GM12878 (cell line): ENCODE measurements at regions not wholly inside any gene's neighbourhood (a gene's known extent, or its start where the extent isn't known, plus 50 kb on each side); places are given as distances from the start of the nearest gene placed in this dataset.

Experiments used
- ATF7 ChIP-seq: fragments of 450-650 bp; IDR thresholded peaks from 2 replicates; pipeline ENCODE4 v1.6.1; 2016; ENCODE audit warnings: low read depth, mild to moderate bottlenecking
- CBX5 ChIP-seq: sonication (generic); IDR thresholded peaks from 2 replicates; pipeline ENCODE4 v1.6.1; 2016; ENCODE audit warnings: low read depth, moderate library complexity, mild to moderate bottlenecking, inconsistent platforms
- EP300 ChIP-seq, 2 experiments: fragments of 150-350 bp in 1 of 2; IDR thresholded peaks; 2 replicates each; pipeline ENCODE4 v1.6.1; 2011 to 2012; ENCODE audit warnings: low read depth in 2 of 2, low read length in 2 of 2, borderline replicate concordance in 1 of 2, improper control_type of control experiment in 1 of 2, inconsistent platforms in 1 of 2; ENCODE audit not compliant: control insufficient read depth in 1 of 2
- KDM1A ChIP-seq: fragments of 200-600 bp; sonication (generic); IDR thresholded peaks from 2 replicates; pipeline ENCODE4 v1.6.1; 2016; ENCODE audit warnings: borderline replicate concordance
- NR2F1 ChIP-seq: fragments of 450-650 bp; conservative IDR thresholded peaks from 2 replicates; pipeline ENCODE4 v1.6.1; 2017; ENCODE audit warnings: mild to moderate bottlenecking
- POLR2A ChIP-seq: IDR thresholded peaks from 2 replicates; pipeline ENCODE4 v1.6.1; 2011; ENCODE audit warnings: low read depth, mild to moderate bottlenecking, low read length
- TF ChIP-seq, protein P1 (sequence below), 3 experiments: IDR thresholded peaks in 2 of 3; conservative IDR thresholded peaks in 1 of 3; 2 replicates each; pipeline ENCODE4 v1.5.1; 2011; ENCODE audit warnings: low read depth in 3 of 3, low read length in 3 of 3, mild to moderate bottlenecking in 3 of 3, control low read depth in 2 of 3, moderate library complexity in 2 of 3, inconsistent platforms in 1 of 3, mixed read lengths in 1 of 3; ENCODE audit not compliant: control insufficient read depth in 2 of 3, insufficient read depth in 1 of 3; ENCODE audit errors: extremely low read depth in 1 of 3
- TF ChIP-seq, protein P2 (sequence below): IDR thresholded peaks from 2 replicates; pipeline ENCODE4 v1.6.1; 2012; ENCODE audit warnings: low read depth, low read length, improper control_type of control experiment

DNA sequence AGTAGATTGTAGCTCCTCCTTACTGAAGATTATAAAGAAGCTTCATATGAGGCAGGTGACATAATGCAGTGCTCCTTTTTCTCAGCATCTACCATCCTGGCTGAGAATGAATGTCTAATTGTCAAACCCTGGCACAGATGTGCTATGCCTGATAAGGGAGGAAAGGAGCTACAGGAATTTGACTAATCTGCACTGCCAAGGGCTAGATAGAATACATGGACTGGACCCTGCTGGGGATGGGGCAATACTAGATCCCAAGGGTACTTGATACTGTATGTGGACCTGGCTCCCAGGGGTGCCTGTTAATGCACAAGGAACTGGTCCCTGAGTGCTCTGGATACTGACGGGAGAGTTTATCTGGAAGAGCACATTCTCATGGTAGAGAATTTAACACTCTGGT is 362.2 kb upstream of the EMCN start:
- TF ChIP-seq KDM1A, result no peak
- no peak for TF ChIP-seq POLR2A
- TF ChIP-seq, protein P1, sequence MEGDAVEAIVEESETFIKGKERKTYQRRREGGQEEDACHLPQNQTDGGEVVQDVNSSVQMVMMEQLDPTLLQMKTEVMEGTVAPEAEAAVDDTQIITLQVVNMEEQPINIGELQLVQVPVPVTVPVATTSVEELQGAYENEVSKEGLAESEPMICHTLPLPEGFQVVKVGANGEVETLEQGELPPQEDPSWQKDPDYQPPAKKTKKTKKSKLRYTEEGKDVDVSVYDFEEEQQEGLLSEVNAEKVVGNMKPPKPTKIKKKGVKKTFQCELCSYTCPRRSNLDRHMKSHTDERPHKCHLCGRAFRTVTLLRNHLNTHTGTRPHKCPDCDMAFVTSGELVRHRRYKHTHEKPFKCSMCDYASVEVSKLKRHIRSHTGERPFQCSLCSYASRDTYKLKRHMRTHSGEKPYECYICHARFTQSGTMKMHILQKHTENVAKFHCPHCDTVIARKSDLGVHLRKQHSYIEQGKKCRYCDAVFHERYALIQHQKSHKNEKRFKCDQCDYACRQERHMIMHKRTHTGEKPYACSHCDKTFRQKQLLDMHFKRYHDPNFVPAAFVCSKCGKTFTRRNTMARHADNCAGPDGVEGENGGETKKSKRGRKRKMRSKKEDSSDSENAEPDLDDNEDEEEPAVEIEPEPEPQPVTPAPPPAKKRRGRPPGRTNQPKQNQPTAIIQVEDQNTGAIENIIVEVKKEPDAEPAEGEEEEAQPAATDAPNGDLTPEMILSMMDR (IDR thresholded peaks at IDR 0.05 in 2 of 3, conservative IDR thresholded peaks at IDR 0.05 in 1 of 3; ENCODE audit: control insufficient read depth in 2 of 3, extremely low read depth in 1 of 3, insufficient read depth in 1 of 3, low read depth in 3 of 3, low read length in 3 of 3), result no peak
- no peak for TF ChIP-seq NR2F1
- TF ChIP-seq CBX5, result no peak
- TF ChIP-seq EP300 (IDR thresholded peaks at IDR 0.05; ENCODE audit: borderline replicate concordance in 1 of 2, control insufficient read depth in 1 of 2, low read depth in 2 of 2, low read length in 2 of 2), result no peak
- no peak for TF ChIP-seq ATF7
- TF ChIP-seq, protein P2, sequence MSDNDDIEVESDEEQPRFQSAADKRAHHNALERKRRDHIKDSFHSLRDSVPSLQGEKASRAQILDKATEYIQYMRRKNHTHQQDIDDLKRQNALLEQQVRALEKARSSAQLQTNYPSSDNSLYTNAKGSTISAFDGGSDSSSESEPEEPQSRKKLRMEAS, result no peak
